Tibial nerve (tissue), 4 donors: ENCODE measurements at regions not wholly inside any gene's neighbourhood (a gene's known extent, or its start where the extent isn't known, plus 50 kb on each side); places are given as distances from the start of the nearest gene placed in this dataset.

ENCODE experiments used
- CTCF ChIP-seq, 5 experiments: fragments of 200-600 bp in 3 of 5; fragments of 450-650 bp in 2 of 5; sonication (generic) in 3 of 5; IDR thresholded peaks; one replicate each; pipeline ENCODE4 v1.5.1; 2016 to 2019; ENCODE audit warnings: antibody characterized with exemption in 5 of 5, mild to moderate bottlenecking in 3 of 5, moderate library complexity in 2 of 5
- EP300 ChIP-seq, 2 donors: sonication (generic); formaldehyde crosslinking; IDR thresholded peaks; one replicate each; pipeline ENCODE4 v1.6.1; 2017; ENCODE audit warnings: antibody characterized with exemption in 2 of 2, mild to moderate bottlenecking in 1 of 2
- POLR2A ChIP-seq, 2 donors: fragments of 450-650 bp; IDR thresholded peaks; one replicate each; pipeline ENCODE4 v1.6.1; 2017; ENCODE audit warnings: antibody characterized with exemption in 2 of 2, mild to moderate bottlenecking in 2 of 2, moderate library complexity in 2 of 2

GRCh38 chr6:112799889-112800288, 452.8 kb downstream of the RFPL4B start:
- TF ChIP-seq CTCF (IDR thresholded peaks at IDR 0.05) (no peak), POLR2A (IDR thresholded peaks at IDR 0.05) (no peak), EP300 (IDR thresholded peaks at IDR 0.05) (no peak)
